ENCODE measurements at regions not wholly inside any gene's neighbourhood (a gene's known extent, or its start where the extent isn't known, plus 50 kb on each side); places are given as distances from the start of the nearest gene placed in this dataset.

GRCh38 chr4:27267970-27268355 lies 407.3 kb downstream of the STIM2 start:
- in situ Hi-C loops (cut with HindIII; ENCODE audit: low sequenced_read_pairs), result no loop called here
- no peak for DNase-seq (ENCODE audit: low read depth)
- no peak overlapping the region for H3K4me3 ChIP-seq (ENCODE audit: low read depth, low read length)
- TF ChIP-seq CTCF (IDR thresholded peaks at IDR 0.05; ENCODE audit: low read depth, low read length, missing control alignments), result no peak

- TF ChIP-seq CTCF (IDR thresholded peaks at IDR 0.05; ENCODE audit: low read depth, low read length, missing control alignments), result no peak
- no peak overlapping the region for H3K4me3 ChIP-seq (ENCODE audit: low read depth, low read length)
- DNase-seq (ENCODE audit: low read depth), result no peak
- in situ Hi-C loops (cut with HindIII; ENCODE audit: low sequenced_read_pairs), result no loop called here
Measured at GRCh38 chr4:27270435-27270834, 409.8 kb downstream of the STIM2 start.

GRCh38 chr4:27271555-27271954 lies 410.9 kb downstream of the STIM2 start:
- TF ChIP-seq CTCF (IDR thresholded peaks at IDR 0.05; ENCODE audit: low read depth, low read length, missing control alignments), result no peak
- H3K4me3 ChIP-seq (ENCODE audit: low read depth, low read length), result no peak overlapping the region
- DNase-seq (ENCODE audit: low read depth), result no peak
- in situ Hi-C loops (cut with HindIII; ENCODE audit: low sequenced_read_pairs), result no loop called here

- TF ChIP-seq CTCF (IDR thresholded peaks at IDR 0.05; ENCODE audit: low read depth, low read length, missing control alignments), result no peak
- in situ Hi-C loops (cut with HindIII; ENCODE audit: low sequenced_read_pairs), result no loop called here
- no peak overlapping the region for H3K4me3 ChIP-seq (ENCODE audit: low read depth, low read length)
- no peak for DNase-seq (ENCODE audit: low read depth)
Measured at GRCh38 chr4:27272217-27272616, 411.6 kb downstream of the STIM2 start.

GRCh38 chr4:27276307-27277073 lies 415.8 kb downstream of the STIM2 start:
- in situ Hi-C loops (cut with HindIII; ENCODE audit: low sequenced_read_pairs), result no loop called here
- no peak overlapping the region for H3K4me3 ChIP-seq (ENCODE audit: low read depth, low read length)
- DNase-seq (ENCODE audit: low read depth), result no peak
- no peak for TF ChIP-seq CTCF (IDR thresholded peaks at IDR 0.05; ENCODE audit: low read depth, low read length, missing control alignments)

- peak; percentile 28 for DNase-seq (ENCODE audit: low read depth)
- TF ChIP-seq CTCF (IDR thresholded peaks at IDR 0.05; ENCODE audit: low read depth, low read length, missing control alignments), result no peak
- in situ Hi-C loops (cut with HindIII; ENCODE audit: low sequenced_read_pairs), result no loop called here
- H3K4me3 ChIP-seq (ENCODE audit: low read depth, low read length), result no peak overlapping the region
Measured at GRCh38 chr4:27278615-27279375, 418.2 kb downstream of the STIM2 start.

Measured in astrocyte of the cerebellum (primary cell).